MM.1S (cell line): ENCODE measurements at regions not wholly inside any gene's neighbourhood (a gene's known extent, or its start where the extent isn't known, plus 50 kb on each side); places are given as distances from the start of the nearest gene placed in this dataset.

Experiments used
- CTCF ChIP-seq: fragments of 300-600 bp; sonication (generic); IDR thresholded peaks from 2 replicates; pipeline ENCODE4 v1.5.1; 2016; ENCODE audit warnings: antibody characterized with exemption, low read length, mixed read lengths
- EZH2 ChIP-seq: fragments of 300-600 bp; sonication (generic); optimal IDR thresholded peaks from 2 replicates; pipeline ENCODE3; 2017; ENCODE audit warnings: low read depth, mild to moderate bottlenecking, antibody characterized with exemption, low read length, mixed read lengths
- EZH2phosphoT487 ChIP-seq: fragments of 300-600 bp; sonication (generic); IDR thresholded peaks from 2 replicates; pipeline ENCODE4 v1.6.1; 2018; ENCODE audit warnings: antibody characterized with exemption, low read length

GRCh38 chr14:97153527-97153926 lies 356.3 kb downstream of the VRK1 start:
- TF ChIP-seq CTCF (no peak), EZH2phosphoT487 (no peak), EZH2 (no peak)
